ENCODE measurements at regions not wholly inside any gene's neighbourhood (a gene's known extent, or its start where the extent isn't known, plus 50 kb on each side); places are given as distances from the start of the nearest gene placed in this dataset.

DNA sequence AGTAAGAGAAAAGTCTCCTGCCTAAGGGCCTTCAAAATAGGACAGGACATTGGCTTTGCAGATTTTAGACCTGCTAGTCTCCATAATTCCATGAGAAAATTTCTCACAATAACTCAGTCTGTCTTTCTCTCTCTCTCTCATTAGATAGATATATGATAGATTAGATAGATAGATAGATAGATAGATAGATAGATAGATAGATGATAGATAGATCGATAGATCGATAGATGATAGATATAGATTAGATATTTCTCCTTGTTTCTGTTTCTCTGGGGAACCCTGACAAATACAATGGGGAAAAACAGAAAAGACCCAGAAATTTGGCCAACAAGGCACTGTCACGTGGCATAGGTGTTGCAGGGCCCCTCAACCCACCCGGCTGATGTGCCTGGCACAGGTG is 84.4 kb upstream of the ALDH1B1 start:
- no peak for TF ChIP-seq SUZ12 (IDR thresholded peaks at IDR 0.05; ENCODE audit: extremely low read depth, insufficient read depth, insufficient read length)
- TF ChIP-seq ZNF274 (IDR thresholded peaks at IDR 0.05; ENCODE audit: low read depth, low read length): no peak
